22Rv1 (cell line): ENCODE measurements at regions not wholly inside any gene's neighbourhood (a gene's known extent, or its start where the extent isn't known, plus 50 kb on each side); places are given as distances from the start of the nearest gene placed in this dataset.

ENCODE experiments used
- H3K27ac ChIP-seq: fragments of 450-650 bp; 2 replicates; pipeline ENCODE4 v1.5.1; 2017
- ZFX ChIP-seq: fragments of 450-650 bp; IDR thresholded peaks from 2 replicates; pipeline ENCODE4 v1.6.1; 2017; ENCODE audit warnings: antibody characterized with exemption, borderline replicate concordance
- TF ChIP-seq, protein P1 (sequence below): fragments of 450-650 bp; IDR thresholded peaks from 2 replicates; pipeline ENCODE4 v1.5.1; 2017; ENCODE audit warnings: mild to moderate bottlenecking

DNA sequence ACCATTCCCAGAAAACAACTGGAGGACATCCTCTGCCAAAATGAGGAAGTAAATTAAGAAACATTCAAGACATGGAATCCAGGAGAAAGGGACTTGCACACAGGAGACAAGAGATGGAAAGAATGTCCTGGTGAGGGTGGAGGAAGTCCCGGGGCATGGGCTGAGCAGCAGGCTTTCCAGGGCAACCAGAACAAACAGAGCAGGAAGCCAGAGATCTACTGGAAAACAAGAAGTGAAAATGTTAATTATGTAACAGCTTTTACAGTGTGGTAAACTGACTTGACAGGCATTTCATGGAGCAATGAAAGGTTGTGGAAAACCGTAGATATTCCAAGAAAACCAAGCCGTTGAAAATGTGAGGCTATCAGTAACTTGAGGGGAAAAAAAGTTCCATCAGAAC is 55.2 kb upstream of the ZNF746 start:
- TF ChIP-seq ZFX, result no peak
- TF ChIP-seq, protein P1, sequence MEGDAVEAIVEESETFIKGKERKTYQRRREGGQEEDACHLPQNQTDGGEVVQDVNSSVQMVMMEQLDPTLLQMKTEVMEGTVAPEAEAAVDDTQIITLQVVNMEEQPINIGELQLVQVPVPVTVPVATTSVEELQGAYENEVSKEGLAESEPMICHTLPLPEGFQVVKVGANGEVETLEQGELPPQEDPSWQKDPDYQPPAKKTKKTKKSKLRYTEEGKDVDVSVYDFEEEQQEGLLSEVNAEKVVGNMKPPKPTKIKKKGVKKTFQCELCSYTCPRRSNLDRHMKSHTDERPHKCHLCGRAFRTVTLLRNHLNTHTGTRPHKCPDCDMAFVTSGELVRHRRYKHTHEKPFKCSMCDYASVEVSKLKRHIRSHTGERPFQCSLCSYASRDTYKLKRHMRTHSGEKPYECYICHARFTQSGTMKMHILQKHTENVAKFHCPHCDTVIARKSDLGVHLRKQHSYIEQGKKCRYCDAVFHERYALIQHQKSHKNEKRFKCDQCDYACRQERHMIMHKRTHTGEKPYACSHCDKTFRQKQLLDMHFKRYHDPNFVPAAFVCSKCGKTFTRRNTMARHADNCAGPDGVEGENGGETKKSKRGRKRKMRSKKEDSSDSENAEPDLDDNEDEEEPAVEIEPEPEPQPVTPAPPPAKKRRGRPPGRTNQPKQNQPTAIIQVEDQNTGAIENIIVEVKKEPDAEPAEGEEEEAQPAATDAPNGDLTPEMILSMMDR, result no peak
- no peak overlapping the region for H3K27ac ChIP-seq
